ENCODE measurements at regions not wholly inside any gene's neighbourhood (a gene's known extent, or its start where the extent isn't known, plus 50 kb on each side); places are given as distances from the start of the nearest gene placed in this dataset.

DNA sequence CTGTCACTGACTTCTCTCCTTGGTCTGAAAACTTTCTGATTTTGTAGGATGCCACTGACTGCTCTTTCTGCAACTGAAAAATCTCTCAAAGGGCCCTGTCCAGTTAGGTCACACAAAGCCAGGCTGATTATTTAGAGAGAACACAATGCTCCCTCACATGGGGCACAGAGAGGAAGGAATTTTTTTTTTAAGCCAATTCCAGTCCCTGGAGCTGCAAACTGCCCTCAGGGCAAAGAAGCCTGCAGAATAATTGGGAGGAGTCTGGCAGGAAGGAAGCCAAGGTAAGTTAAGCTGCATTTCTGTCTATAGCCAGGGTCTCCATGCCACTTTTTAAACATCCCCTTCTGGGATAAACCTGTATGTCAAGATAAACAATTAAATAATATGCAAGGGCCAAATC is 305.5 kb downstream of the ZSWIM6 start:
- TF ChIP-seq, protein P1, sequence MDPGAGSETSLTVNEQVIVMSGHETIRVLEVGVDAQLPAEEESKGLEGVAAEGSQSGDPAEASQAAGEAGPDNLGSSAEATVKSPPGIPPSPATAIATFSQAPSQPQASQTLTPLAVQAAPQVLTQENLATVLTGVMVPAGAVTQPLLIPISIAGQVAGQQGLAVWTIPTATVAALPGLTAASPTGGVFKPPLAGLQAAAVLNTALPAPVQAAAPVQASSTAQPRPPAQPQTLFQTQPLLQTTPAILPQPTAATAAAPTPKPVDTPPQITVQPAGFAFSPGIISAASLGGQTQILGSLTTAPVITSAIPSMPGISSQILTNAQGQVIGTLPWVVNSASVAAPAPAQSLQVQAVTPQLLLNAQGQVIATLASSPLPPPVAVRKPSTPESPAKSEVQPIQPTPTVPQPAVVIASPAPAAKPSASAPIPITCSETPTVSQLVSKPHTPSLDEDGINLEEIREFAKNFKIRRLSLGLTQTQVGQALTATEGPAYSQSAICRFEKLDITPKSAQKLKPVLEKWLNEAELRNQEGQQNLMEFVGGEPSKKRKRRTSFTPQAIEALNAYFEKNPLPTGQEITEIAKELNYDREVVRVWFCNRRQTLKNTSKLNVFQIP (CRISPR knock-in tag; IDR thresholded peaks at IDR 0.05; ENCODE audit: borderline replicate concordance, low read depth), result no peak
- TF ChIP-seq, protein P2, sequence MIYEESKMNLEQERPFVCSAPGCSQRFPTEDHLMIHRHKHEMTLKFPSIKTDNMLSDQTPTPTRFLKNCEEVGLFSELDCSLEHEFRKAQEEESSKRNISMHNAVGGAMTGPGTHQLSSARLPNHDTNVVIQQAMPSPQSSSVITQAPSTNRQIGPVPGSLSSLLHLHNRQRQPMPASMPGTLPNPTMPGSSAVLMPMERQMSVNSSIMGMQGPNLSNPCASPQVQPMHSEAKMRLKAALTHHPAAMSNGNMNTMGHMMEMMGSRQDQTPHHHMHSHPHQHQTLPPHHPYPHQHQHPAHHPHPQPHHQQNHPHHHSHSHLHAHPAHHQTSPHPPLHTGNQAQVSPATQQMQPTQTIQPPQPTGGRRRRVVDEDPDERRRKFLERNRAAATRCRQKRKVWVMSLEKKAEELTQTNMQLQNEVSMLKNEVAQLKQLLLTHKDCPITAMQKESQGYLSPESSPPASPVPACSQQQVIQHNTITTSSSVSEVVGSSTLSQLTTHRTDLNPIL (CRISPR knock-in tag; IDR thresholded peaks at IDR 0.05; ENCODE audit: low read depth), result no peak
- TF ChIP-seq ZNF8 (CRISPR knock-in tag; IDR thresholded peaks at IDR 0.05) (no peak), ZFP3 (CRISPR knock-in tag; IDR thresholded peaks at IDR 0.05) (no peak), CSDC2 (CRISPR knock-in tag; IDR thresholded peaks at IDR 0.05) (no peak)
- ATAC-seq, result no peak

DNA sequence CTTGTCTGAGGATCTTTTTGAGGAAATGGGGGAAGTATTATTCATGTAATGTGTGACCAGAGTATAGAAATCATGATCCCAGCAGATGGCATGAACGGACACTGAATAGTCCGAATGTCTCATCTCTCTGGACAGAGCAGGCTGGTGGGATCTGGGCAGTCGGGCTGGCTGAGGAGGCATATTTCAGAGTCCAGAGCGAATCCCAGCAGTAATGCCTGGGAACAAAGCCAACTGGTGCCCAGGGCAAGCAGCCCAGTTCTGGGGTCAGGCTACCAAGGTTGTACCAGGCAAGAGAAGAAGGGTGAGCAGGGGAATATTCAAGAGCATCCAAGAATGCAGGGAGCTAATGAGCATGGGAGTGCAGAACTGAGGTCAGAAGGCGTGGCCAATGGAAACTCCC is 306.4 kb downstream of the ZSWIM6 start:
- no peak; the same call in 2 of the 3 replicates for ATAC-seq
- TF ChIP-seq GLIS3 (CRISPR knock-in tag; IDR thresholded peaks at IDR 0.05) (no peak), ISL1 (CRISPR knock-in tag; IDR thresholded peaks at IDR 0.05) (no peak), ZFP30 (CRISPR knock-in tag; IDR thresholded peaks at IDR 0.05) (no peak), ARNTL (CRISPR knock-in tag; IDR thresholded peaks at IDR 0.05; ENCODE audit: borderline replicate concordance, low read depth) (no peak), ZNF8 (CRISPR knock-in tag; IDR thresholded peaks at IDR 0.05) (no peak)

DNA sequence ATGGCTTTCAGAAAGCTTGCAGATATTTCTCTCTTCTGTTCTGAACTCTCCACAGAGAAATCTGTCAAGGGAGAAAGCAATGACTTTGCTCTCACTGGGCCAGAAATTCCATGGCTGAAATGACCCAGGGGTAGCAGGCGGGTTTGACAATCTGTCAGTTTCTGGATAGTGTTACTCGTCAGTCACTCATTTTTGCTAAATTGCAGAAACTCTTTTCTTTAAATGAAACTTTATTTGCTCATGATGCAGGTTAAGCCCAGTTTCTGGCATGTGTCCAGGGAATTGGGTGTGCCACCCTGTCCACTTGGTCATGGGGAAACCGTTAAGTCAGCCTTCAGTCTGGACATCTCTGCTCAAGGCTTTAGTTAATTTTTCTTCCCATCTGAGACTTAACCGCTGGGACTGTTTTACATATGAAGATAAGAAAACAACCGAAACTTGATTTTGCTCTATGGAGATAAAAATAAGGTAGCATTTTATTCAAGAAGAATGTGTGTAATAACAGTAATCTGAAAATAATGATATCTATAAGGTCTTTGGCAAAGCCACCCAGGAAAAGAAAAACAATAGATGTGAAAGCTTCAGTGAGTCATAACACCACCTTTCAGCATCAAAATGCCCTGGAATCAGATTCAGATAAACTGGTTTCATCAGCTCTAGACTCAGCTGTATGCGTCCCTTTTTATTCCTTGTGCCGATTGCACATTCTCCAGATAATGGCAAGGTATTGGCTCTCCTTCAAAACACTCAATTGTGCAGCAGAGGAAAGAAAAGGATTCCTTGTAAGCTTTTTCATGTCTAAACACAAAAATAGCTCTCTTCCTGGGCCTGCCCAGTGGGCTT is 308.3 kb downstream of the ZSWIM6 start:
- no peak for TF ChIP-seq TOX (CRISPR knock-in tag; IDR thresholded peaks at IDR 0.05; ENCODE audit: borderline replicate concordance)
- no peak for TF ChIP-seq GLIS3 (CRISPR knock-in tag; IDR thresholded peaks at IDR 0.05)
- TF ChIP-seq, protein P3, sequence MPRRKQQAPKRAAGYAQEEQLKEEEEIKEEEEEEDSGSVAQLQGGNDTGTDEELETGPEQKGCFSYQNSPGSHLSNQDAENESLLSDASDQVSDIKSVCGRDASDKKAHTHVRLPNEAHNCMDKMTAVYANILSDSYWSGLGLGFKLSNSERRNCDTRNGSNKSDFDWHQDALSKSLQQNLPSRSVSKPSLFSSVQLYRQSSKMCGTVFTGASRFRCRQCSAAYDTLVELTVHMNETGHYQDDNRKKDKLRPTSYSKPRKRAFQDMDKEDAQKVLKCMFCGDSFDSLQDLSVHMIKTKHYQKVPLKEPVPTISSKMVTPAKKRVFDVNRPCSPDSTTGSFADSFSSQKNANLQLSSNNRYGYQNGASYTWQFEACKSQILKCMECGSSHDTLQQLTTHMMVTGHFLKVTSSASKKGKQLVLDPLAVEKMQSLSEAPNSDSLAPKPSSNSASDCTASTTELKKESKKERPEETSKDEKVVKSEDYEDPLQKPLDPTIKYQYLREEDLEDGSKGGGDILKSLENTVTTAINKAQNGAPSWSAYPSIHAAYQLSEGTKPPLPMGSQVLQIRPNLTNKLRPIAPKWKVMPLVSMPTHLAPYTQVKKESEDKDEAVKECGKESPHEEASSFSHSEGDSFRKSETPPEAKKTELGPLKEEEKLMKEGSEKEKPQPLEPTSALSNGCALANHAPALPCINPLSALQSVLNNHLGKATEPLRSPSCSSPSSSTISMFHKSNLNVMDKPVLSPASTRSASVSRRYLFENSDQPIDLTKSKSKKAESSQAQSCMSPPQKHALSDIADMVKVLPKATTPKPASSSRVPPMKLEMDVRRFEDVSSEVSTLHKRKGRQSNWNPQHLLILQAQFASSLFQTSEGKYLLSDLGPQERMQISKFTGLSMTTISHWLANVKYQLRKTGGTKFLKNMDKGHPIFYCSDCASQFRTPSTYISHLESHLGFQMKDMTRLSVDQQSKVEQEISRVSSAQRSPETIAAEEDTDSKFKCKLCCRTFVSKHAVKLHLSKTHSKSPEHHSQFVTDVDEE (CRISPR knock-in tag; IDR thresholded peaks at IDR 0.05), result no peak
- no peak for TF ChIP-seq ARNTL (CRISPR knock-in tag; IDR thresholded peaks at IDR 0.05; ENCODE audit: borderline replicate concordance, low read depth)
- TF ChIP-seq ZNF8 (CRISPR knock-in tag; IDR thresholded peaks at IDR 0.05), result no peak
- no peak for TF ChIP-seq ISL1 (CRISPR knock-in tag; IDR thresholded peaks at IDR 0.05)
- TF ChIP-seq, protein P4, sequence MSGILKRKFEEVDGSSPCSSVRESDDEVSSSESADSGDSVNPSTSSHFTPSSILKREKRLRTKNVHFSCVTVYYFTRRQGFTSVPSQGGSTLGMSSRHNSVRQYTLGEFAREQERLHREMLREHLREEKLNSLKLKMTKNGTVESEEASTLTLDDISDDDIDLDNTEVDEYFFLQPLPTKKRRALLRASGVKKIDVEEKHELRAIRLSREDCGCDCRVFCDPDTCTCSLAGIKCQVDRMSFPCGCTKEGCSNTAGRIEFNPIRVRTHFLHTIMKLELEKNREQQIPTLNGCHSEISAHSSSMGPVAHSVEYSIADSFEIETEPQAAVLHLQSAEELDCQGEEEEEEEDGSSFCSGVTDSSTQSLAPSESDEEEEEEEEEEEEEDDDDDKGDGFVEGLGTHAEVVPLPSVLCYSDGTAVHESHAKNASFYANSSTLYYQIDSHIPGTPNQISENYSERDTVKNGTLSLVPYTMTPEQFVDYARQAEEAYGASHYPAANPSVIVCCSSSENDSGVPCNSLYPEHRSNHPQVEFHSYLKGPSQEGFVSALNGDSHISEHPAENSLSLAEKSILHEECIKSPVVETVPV (CRISPR knock-in tag; IDR thresholded peaks at IDR 0.05), result no peak
- TF ChIP-seq ESRRG (CRISPR knock-in tag; IDR thresholded peaks at IDR 0.05), result no peak
- TF ChIP-seq PPARA (CRISPR knock-in tag; IDR thresholded peaks at IDR 0.05; ENCODE audit: borderline replicate concordance), result no peak
- no peak for ATAC-seq

DNA sequence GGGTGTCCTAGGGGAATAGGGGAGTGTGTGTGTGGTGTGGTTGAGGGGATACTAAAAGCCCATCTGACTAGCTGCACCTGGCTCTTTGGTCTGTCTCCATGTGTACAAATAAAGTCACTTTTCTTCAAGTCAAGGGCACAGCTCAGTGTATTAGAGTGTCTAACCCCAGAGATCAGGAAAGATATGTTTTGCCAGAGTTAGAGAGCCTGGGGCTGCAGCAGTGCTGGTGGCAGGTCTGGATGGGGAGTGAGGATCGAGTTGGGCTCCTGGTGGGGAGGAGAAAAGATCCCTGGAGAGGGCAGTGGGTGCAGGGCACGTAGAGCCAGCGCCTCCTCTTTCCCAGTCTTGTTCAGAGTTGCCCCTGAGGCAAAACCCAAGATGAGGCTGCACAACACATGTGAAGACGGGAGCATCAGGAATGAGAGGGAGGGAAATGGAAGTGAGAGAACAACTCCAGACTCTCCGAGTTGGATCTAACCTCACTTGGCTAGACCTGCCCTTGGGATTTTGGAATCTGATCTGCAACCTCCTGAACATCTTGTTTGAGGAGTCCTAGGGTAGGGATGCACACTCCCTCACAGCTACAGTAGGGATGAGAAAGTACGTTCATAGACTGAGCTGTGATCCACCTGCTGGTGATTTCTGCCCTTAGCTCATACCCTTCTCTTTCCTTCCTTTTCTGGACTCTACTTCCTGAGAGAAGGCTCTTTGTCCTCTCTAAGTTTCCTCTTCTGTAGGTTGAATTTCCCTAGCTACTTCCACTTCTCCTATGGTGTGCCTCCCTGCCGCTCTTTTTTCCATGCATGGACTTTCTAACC is 309.9 kb downstream of the ZSWIM6 start:
- peak; percentile 80 for ATAC-seq
- TF ChIP-seq SNAI2 (CRISPR knock-in tag; IDR thresholded peaks at IDR 0.05), result no peak
- TF ChIP-seq ZFP3 (CRISPR knock-in tag; IDR thresholded peaks at IDR 0.05), result no peak
- TF ChIP-seq CSDC2 (CRISPR knock-in tag; IDR thresholded peaks at IDR 0.05), result no peak
- no peak for TF ChIP-seq TCF4 (CRISPR knock-in tag; IDR thresholded peaks at IDR 0.05; ENCODE audit: borderline replicate concordance)
- TF ChIP-seq, protein P4 (CRISPR knock-in tag; IDR thresholded peaks at IDR 0.05), result no peak
- no peak for TF ChIP-seq ZNF565 (CRISPR knock-in tag; conservative IDR thresholded peaks at IDR 0.05; ENCODE audit: low read depth)
- no peak for TF ChIP-seq ARNTL (CRISPR knock-in tag; IDR thresholded peaks at IDR 0.05; ENCODE audit: borderline replicate concordance, low read depth)
- no peak for TF ChIP-seq GLIS3 (CRISPR knock-in tag; IDR thresholded peaks at IDR 0.05)
- no peak for TF ChIP-seq ZNF70 (CRISPR knock-in tag; IDR thresholded peaks at IDR 0.05)
- TF ChIP-seq ESRRG (CRISPR knock-in tag; IDR thresholded peaks at IDR 0.05), result no peak
- TF ChIP-seq TOX (CRISPR knock-in tag; IDR thresholded peaks at IDR 0.05; ENCODE audit: borderline replicate concordance), result no peak
- TF ChIP-seq, protein P5, sequence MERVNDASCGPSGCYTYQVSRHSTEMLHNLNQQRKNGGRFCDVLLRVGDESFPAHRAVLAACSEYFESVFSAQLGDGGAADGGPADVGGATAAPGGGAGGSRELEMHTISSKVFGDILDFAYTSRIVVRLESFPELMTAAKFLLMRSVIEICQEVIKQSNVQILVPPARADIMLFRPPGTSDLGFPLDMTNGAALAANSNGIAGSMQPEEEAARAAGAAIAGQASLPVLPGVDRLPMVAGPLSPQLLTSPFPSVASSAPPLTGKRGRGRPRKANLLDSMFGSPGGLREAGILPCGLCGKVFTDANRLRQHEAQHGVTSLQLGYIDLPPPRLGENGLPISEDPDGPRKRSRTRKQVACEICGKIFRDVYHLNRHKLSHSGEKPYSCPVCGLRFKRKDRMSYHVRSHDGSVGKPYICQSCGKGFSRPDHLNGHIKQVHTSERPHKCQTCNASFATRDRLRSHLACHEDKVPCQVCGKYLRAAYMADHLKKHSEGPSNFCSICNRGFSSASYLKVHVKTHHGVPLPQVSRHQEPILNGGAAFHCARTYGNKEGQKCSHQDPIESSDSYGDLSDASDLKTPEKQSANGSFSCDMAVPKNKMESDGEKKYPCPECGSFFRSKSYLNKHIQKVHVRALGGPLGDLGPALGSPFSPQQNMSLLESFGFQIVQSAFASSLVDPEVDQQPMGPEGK (CRISPR knock-in tag; IDR thresholded peaks at IDR 0.05; ENCODE audit: borderline replicate concordance), result no peak
